ENCODE measurements at regions not wholly inside any gene's neighbourhood (a gene's known extent, or its start where the extent isn't known, plus 50 kb on each side); places are given as distances from the start of the nearest gene placed in this dataset.

GRCh38 chr10:126846959-126847358, 58.3 kb upstream of the DOCK1 start:
- H3K27me3 ChIP-seq = no peaks in the 10 kb centered on the region
- H3K36me3 ChIP-seq = no peaks in the 10 kb centered on the region
- no peak overlapping the region for H2AFZ ChIP-seq (replicated peaks)
- H3K4me1 Mint-ChIP-seq = peaks cover 6% of the 10 kb centered on the region
- H3K4me2 ChIP-seq = no peak overlapping the region
- no peak overlapping the region for H3K27ac Mint-ChIP-seq
- no peaks in the 10 kb centered on the region for H3K36me3 Mint-ChIP-seq
- no peaks in the 10 kb centered on the region for H3K9me3 Mint-ChIP-seq
- no peak overlapping the region for H3K4me3 ChIP-seq
- no peak overlapping the region for H3K27ac ChIP-seq
- H3F3A ChIP-seq (ENCODE audit: low read depth) = no peaks in the 10 kb centered on the region
- DNase-seq (ENCODE audit: low spot score) = no peak
- H4K20me1 ChIP-seq (ENCODE audit: low read depth) = no peaks in the 10 kb centered on the region
- H3K4me3 Mint-ChIP-seq = no peak overlapping the region
- H3K9ac ChIP-seq = no peak overlapping the region
- TF ChIP-seq CTCF (IDR thresholded peaks at IDR 0.05) = peak; percentile 16
- no peak for TF ChIP-seq EZH2 (IDR thresholded peaks at IDR 0.05)
- TF ChIP-seq EZH2phosphoT487 (IDR thresholded peaks at IDR 0.05) = no peak
- H3K79me2 ChIP-seq (ENCODE audit: low read depth) = no peaks in the 10 kb centered on the region
- H3K9me3 ChIP-seq (ENCODE audit: low read depth) = no peaks in the 10 kb centered on the region
- no peaks in the 10 kb centered on the region for H3K4me1 ChIP-seq
- H3K27me3 Mint-ChIP-seq (ENCODE audit: insufficient read depth, low read depth) = peaks cover 4% of the 10 kb centered on the region

- Histone ChIP-seq H3K36me3 (no peaks in the 10 kb centered on the region), H3K4me1 (no peaks in the 10 kb centered on the region), H3K27ac (no peak overlapping the region), H3K4me3 (no peak overlapping the region), H2AFZ (replicated peaks) (no peak overlapping the region), H3K9me3 (ENCODE audit: low read depth) (no peaks in the 10 kb centered on the region), H4K20me1 (ENCODE audit: low read depth) (no peaks in the 10 kb centered on the region), H3K4me2 (no peak overlapping the region), H3K27me3 (no peaks in the 10 kb centered on the region), H3K9ac (no peak overlapping the region), H3K79me2 (ENCODE audit: low read depth) (no peaks in the 10 kb centered on the region), H3F3A (ENCODE audit: low read depth) (no peaks in the 10 kb centered on the region)
- H3K27me3 Mint-ChIP-seq (ENCODE audit: insufficient read depth, low read depth) = peaks cover 3% of the 10 kb centered on the region
- no peak for DNase-seq (ENCODE audit: low spot score)
- no peak overlapping the region for H3K4me3 Mint-ChIP-seq
- no peaks in the 10 kb centered on the region for H3K9me3 Mint-ChIP-seq
- H3K36me3 Mint-ChIP-seq = no peaks in the 10 kb centered on the region
- no peak for TF ChIP-seq CTCF (IDR thresholded peaks at IDR 0.05)
- no peak for TF ChIP-seq EZH2 (IDR thresholded peaks at IDR 0.05)
- no peak for TF ChIP-seq EZH2phosphoT487 (IDR thresholded peaks at IDR 0.05)
- peaks cover 2% of the 10 kb centered on the region for H3K4me1 Mint-ChIP-seq
- H3K27ac Mint-ChIP-seq = no peak overlapping the region
These were observed 57.6 kb upstream of the DOCK1 start for GRCh38 chr10:126847666-126848065.

- no peaks in the 10 kb centered on the region for H3K36me3 ChIP-seq
- H3K9me3 ChIP-seq (ENCODE audit: low read depth) = no peaks in the 10 kb centered on the region
- Mint-ChIP-seq H3K9me3 (no peaks in the 10 kb centered on the region), H3K27me3 (ENCODE audit: insufficient read depth, low read depth) (peaks cover 2% of the 10 kb centered on the region), H3K27ac (no peak overlapping the region), H3K36me3 (no peaks in the 10 kb centered on the region), H3K4me1 (no peaks in the 10 kb centered on the region), H3K4me3 (no peak overlapping the region)
- no peaks in the 10 kb centered on the region for H3F3A ChIP-seq (ENCODE audit: low read depth)
- TF ChIP-seq EZH2 (IDR thresholded peaks at IDR 0.05) = no peak
- no peak for TF ChIP-seq EZH2phosphoT487 (IDR thresholded peaks at IDR 0.05)
- no peak for TF ChIP-seq CTCF (IDR thresholded peaks at IDR 0.05)
- DNase-seq (ENCODE audit: low spot score) = no peak
- H3K79me2 ChIP-seq (ENCODE audit: low read depth) = no peaks in the 10 kb centered on the region
- H3K27me3 ChIP-seq = no peaks in the 10 kb centered on the region
- H3K4me3 ChIP-seq = no peak overlapping the region
- no peaks in the 10 kb centered on the region for H3K4me1 ChIP-seq
- H4K20me1 ChIP-seq (ENCODE audit: low read depth) = no peaks in the 10 kb centered on the region
- H3K27ac ChIP-seq = no peak overlapping the region
- no peak overlapping the region for H3K4me2 ChIP-seq
- H2AFZ ChIP-seq (replicated peaks) = no peak overlapping the region
- H3K9ac ChIP-seq = no peak overlapping the region
These were observed 55.6 kb upstream of the DOCK1 start for GRCh38 chr10:126849646-126850045.

Measured in neural progenitor cell (in vitro differentiated cells).